Dendritic cell treated with granulocyte-macrophage colony-stimulating factor and Interleukin-4, amounts not matched to agents 40 ng/mL and 50 ng/mL, for 4 days (primary cell): ENCODE measurements at regions not wholly inside any gene's neighbourhood (a gene's known extent, or its start where the extent isn't known, plus 50 kb on each side); places are given as distances from the start of the nearest gene placed in this dataset.

Experiments
- H3K27ac Mint-ChIP-seq: one replicate; pipeline ENCODE4 v1.8.0; 2022; ENCODE audit warnings: mild to moderate bottlenecking, mixed read lengths
- H3K27me3 Mint-ChIP-seq: one replicate; pipeline ENCODE4 v1.8.0; 2022; ENCODE audit warnings: mild to moderate bottlenecking, mixed read lengths
- H3K36me3 Mint-ChIP-seq: one replicate; pipeline ENCODE4 v1.8.0; 2022; ENCODE audit warnings: low read depth, mixed read lengths
- H3K4me1 Mint-ChIP-seq: one replicate; pipeline ENCODE4 v1.8.0; 2022; ENCODE audit warnings: low read depth, mixed read lengths
- H3K4me3 Mint-ChIP-seq: one replicate; pipeline ENCODE4 v1.8.0; 2022; ENCODE audit warnings: mild to moderate bottlenecking, moderate library complexity, mixed read lengths
- H3K9me3 Mint-ChIP-seq: one replicate; pipeline ENCODE4 v1.8.0; 2022; ENCODE audit warnings: mixed read lengths
- intact Hi-C: fragments of 100-400 bp; cut with micrococcal nuclease; formaldehyde crosslinking; loops from one replicate; pipeline ENCODE4 v1.15.0; 2022

DNA sequence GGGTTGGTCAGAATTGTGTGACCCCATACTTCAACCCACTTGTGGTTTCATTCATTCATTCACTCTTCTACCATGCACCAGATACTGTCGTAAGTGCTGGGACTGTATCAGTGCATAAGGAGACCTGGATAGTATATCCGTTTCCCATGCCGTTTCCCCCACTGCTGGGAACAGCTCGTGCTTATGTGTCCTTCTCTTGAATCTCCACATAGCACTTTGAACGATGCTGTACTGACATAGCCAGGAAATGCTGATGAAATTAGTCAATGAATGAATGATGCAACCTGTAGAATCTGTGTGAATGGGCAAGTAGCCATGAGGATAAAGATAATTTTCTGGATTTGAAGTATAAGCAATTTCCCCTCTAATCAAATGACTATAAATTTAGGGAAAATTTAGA is 276.1 kb downstream of the BCL2 start:
- no peak overlapping the region for H3K4me3 Mint-ChIP-seq
- H3K27me3 Mint-ChIP-seq, result peaks cover 1% of the 10 kb centered on the region
- no peaks in the 10 kb centered on the region for H3K36me3 Mint-ChIP-seq
- H3K9me3 Mint-ChIP-seq, result no peaks in the 10 kb centered on the region
- peaks cover 9% of the 10 kb centered on the region for H3K4me1 Mint-ChIP-seq
- H3K27ac Mint-ChIP-seq, result no peak overlapping the region
- intact Hi-C loops, result no loop called here

DNA sequence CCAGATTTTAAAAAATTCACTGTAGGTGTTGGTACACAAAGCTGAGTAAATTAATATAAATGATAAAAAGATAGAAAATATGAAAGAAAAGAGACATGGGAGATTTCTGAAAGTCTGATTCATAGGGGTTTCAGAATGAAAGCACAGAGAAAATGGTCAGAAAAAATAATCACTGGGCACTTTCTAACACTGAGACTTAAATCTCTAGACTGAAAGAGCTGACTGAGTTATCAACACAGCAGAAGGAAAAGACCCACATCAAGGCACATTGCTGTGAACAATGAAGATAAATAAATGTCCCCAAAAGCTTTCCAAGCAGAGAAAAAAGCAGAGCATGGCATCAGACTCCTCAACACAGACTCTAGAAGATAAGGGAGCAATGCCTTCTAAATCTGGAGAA is 277.2 kb downstream of the BCL2 start:
- no peak overlapping the region for H3K27ac Mint-ChIP-seq
- H3K27me3 Mint-ChIP-seq, result peaks cover 1% of the 10 kb centered on the region
- H3K9me3 Mint-ChIP-seq, result no peaks in the 10 kb centered on the region
- no peak overlapping the region for H3K4me3 Mint-ChIP-seq
- intact Hi-C loops, result no loop called here
- H3K36me3 Mint-ChIP-seq, result no peaks in the 10 kb centered on the region
- H3K4me1 Mint-ChIP-seq, result peaks cover 9% of the 10 kb centered on the region

DNA sequence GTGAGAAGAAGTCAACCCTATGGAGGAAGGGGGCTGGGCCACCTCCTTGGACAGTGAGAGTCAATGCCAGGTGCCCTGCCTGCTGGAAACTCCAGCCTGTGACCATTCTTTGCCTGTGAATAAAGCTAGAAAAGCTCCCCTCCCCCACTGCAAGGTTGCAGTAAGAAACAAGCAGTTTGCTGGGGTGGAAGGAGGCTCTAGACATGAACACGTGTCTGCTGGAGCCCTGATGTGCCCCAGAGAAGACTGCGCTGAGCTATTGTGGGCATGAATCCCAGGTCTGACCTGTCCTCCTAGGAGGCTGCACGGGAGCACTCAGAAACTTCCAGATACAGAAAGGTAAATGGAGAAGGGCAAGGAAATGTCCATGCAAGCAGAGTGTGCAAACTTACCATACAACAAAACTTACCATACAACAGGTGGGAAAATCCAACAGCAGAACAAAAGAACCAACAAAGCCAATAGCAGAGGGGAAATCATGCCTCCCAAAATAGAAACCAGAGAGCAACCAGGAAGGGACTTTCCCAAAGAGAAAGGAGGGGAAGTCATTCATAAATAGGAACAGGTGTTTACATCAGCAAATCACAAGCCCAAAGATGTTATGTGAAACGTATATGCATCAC is 278.7 kb downstream of the BCL2 start:
- H3K4me3 Mint-ChIP-seq, result no peak overlapping the region
- no peaks in the 10 kb centered on the region for H3K9me3 Mint-ChIP-seq
- no peak overlapping the region for H3K27ac Mint-ChIP-seq
- peaks cover 1% of the 10 kb centered on the region for H3K27me3 Mint-ChIP-seq
- no peaks in the 10 kb centered on the region for H3K36me3 Mint-ChIP-seq
- intact Hi-C loops, result no loop called here
- peaks cover 9% of the 10 kb centered on the region for H3K4me1 Mint-ChIP-seq

DNA sequence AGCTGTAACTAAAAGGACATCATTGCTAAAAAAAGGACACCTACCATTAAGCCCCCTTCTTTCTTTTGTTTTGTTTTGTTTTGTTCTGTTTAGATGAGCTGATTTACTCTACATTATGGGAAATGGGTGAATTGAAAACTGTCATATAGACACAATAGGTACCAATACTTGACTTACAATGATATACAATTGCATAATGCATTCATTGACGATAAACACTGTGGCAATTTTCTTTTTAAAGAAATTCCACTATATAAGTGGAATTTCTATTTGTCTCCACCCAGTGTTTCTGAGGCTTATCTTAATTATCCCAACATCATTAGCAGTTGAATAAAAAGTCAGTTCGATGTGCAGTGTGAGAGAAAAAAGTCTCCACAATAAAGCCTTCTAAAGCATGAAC is 282.1 kb downstream of the BCL2 start:
- peaks cover 9% of the 10 kb centered on the region for H3K4me1 Mint-ChIP-seq
- no peaks in the 10 kb centered on the region for H3K27me3 Mint-ChIP-seq
- no peaks in the 10 kb centered on the region for H3K36me3 Mint-ChIP-seq
- intact Hi-C loops, result no loop called here
- no peaks in the 10 kb centered on the region for H3K9me3 Mint-ChIP-seq
- H3K4me3 Mint-ChIP-seq, result no peak overlapping the region
- H3K27ac Mint-ChIP-seq, result no peak overlapping the region

DNA sequence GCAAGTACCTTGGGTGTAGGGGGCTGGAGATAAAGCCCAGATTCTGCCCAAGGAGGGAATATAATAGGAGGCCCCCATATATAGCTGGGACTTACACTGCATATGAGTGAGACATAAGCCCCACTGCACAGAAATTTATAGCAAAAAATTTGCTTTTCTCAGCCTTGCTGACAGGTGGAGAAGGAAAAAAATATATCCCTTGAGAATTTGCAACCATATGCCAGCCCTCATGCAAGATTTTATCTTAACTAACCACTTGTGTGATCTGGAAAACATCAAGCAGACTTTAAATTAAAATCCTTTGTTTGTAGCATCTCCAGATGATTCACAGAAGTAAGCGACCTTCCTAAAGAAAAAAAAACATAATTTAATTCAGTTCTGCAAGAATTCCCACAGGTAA is 288.2 kb downstream of the BCL2 start:
- Mint-ChIP-seq H3K27me3 (no peaks in the 10 kb centered on the region), H3K4me3 (no peak overlapping the region), H3K36me3 (no peaks in the 10 kb centered on the region)

More for the DNA sequence above, 288.2 kb downstream of the BCL2 start:
- H3K27ac Mint-ChIP-seq, result no peak overlapping the region
- no peaks in the 10 kb centered on the region for H3K4me1 Mint-ChIP-seq
- intact Hi-C loops, result no loop called here
- H3K9me3 Mint-ChIP-seq, result peaks cover 11% of the 10 kb centered on the region
